ENCODE measurements at regions not wholly inside any gene's neighbourhood (a gene's known extent, or its start where the extent isn't known, plus 50 kb on each side); places are given as distances from the start of the nearest gene placed in this dataset.

DNA sequence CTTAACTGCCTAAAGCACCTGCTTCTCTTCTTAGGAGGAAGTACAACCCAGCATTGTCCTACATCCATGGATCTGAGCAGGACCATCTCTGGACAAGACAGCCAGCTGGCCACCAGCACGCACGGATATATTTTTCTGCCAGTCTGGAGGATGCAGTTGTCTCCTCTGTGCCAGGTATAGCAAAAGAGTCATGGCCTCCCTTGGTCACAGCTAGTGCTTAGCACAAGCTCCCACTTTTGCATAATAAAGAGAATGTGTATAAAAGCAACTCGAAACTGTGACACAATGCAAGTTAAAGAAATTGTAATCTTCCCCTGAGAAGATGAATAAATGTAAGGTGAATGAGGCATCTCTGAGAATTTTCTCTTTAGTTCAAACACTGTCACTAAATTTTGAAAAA is 267.8 kb upstream of the MANEA start:
- Histone ChIP-seq H3K27ac (ENCODE audit: insufficient read depth, low read length) (no peak overlapping the region), H2BK5ac (ENCODE audit: low read depth, low read length, poor library complexity, severe bottlenecking) (no peak overlapping the region), H3K4me3 (ENCODE audit: insufficient read depth, low read depth, low read length) (no peak overlapping the region), H4K5ac (ENCODE audit: low read depth, low read length) (no peak overlapping the region), H3K9me1 (ENCODE audit: insufficient read depth, low read length) (no peaks in the 10 kb centered on the region), H3K9me3 (ENCODE audit: control insufficient read depth, insufficient read depth, low read length) (no peaks in the 10 kb centered on the region), H3K4me1 (ENCODE audit: control insufficient read depth, insufficient read depth, low read length) (no peaks in the 10 kb centered on the region), H2AK5ac (ENCODE audit: low read depth, low read length) (no peak overlapping the region), H4K91ac (ENCODE audit: insufficient read depth, low read depth, low read length) (no peak overlapping the region), H2BK120ac (ENCODE audit: low read depth, low read length) (no peak overlapping the region), H2AFZ (replicated peaks; ENCODE audit: low read length, poor library complexity) (no peak overlapping the region), H3K4me2 (ENCODE audit: low read depth, low read length) (no peak overlapping the region), H3K4ac (ENCODE audit: low read depth, low read length) (no peak overlapping the region), H2BK15ac (ENCODE audit: low read depth, low read length) (no peak overlapping the region), H4K8ac (ENCODE audit: low read depth in 2 of 2, low read length in 2 of 2) (no peak overlapping the region), H3K9ac (ENCODE audit: low read depth, low read length) (no peak overlapping the region), H3K18ac (ENCODE audit: low read depth, low read length) (no peak overlapping the region), H3K23ac (ENCODE audit: low read depth, low read length) (no peak overlapping the region), H3K56ac (ENCODE audit: extremely low read depth, insufficient read depth, low read length) (no peak overlapping the region), H3K36me3 (ENCODE audit: control insufficient read depth, insufficient read depth, low read length) (no peaks in the 10 kb centered on the region), H2AK9ac (replicated peaks; ENCODE audit: low read depth, low read length, poor library complexity) (no peak overlapping the region), H4K20me1 (ENCODE audit: insufficient read depth, low read length) (no peaks in the 10 kb centered on the region), H3K14ac (replicated peaks; ENCODE audit: low read depth, low read length) (no peak overlapping the region), H2BK20ac (ENCODE audit: low read depth, low read length) (no peak overlapping the region), H3K27me3 (ENCODE audit: control insufficient read depth, insufficient read depth, low read length) (no peaks in the 10 kb centered on the region), H3K79me1 (ENCODE audit: low read depth in 1 of 2, low read length in 2 of 2) (no peaks in the 10 kb centered on the region)
- no CpG with 5 or more reads among the region's 3 CpGs for WGBS, 2 experiments (ENCODE audit: extremely low coverage in 2 of 2, insufficient read length in 1 of 2)
- no TSS peak for BruUV-seq (replicated peaks)
- no peak for DNase-seq
- TF ChIP-seq MXI1 (IDR thresholded peaks at IDR 0.05; ENCODE audit: borderline replicate concordance, low read depth, low read length), result no peak
- no peak for TF ChIP-seq RAD21 (IDR thresholded peaks at IDR 0.05; ENCODE audit: low read length)
- no peak for TF ChIP-seq BHLHE40 (IDR thresholded peaks at IDR 0.05; ENCODE audit: low read depth, low read length)
- no peak for TF ChIP-seq FOS (IDR thresholded peaks at IDR 0.05; ENCODE audit: low read depth, low read length)
- TF ChIP-seq POLR2A (IDR thresholded peaks at IDR 0.05; ENCODE audit: low read depth, low read length), result no peak
- TF ChIP-seq RCOR1 (IDR thresholded peaks at IDR 0.05; ENCODE audit: insufficient replicate concordance, low read length), result no peak
- TF ChIP-seq, protein P1, sequence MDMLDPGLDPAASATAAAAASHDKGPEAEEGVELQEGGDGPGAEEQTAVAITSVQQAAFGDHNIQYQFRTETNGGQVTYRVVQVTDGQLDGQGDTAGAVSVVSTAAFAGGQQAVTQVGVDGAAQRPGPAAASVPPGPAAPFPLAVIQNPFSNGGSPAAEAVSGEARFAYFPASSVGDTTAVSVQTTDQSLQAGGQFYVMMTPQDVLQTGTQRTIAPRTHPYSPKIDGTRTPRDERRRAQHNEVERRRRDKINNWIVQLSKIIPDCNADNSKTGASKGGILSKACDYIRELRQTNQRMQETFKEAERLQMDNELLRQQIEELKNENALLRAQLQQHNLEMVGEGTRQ (IDR thresholded peaks at IDR 0.05; ENCODE audit: low read depth, low read length), result no peak
- no peak for TF ChIP-seq MAFK (IDR thresholded peaks at IDR 0.05; ENCODE audit: low read depth, low read length)
- TF ChIP-seq MAZ (IDR thresholded peaks at IDR 0.05; ENCODE audit: borderline replicate concordance, low read depth, low read length), result no peak
- TF ChIP-seq, protein P2, sequence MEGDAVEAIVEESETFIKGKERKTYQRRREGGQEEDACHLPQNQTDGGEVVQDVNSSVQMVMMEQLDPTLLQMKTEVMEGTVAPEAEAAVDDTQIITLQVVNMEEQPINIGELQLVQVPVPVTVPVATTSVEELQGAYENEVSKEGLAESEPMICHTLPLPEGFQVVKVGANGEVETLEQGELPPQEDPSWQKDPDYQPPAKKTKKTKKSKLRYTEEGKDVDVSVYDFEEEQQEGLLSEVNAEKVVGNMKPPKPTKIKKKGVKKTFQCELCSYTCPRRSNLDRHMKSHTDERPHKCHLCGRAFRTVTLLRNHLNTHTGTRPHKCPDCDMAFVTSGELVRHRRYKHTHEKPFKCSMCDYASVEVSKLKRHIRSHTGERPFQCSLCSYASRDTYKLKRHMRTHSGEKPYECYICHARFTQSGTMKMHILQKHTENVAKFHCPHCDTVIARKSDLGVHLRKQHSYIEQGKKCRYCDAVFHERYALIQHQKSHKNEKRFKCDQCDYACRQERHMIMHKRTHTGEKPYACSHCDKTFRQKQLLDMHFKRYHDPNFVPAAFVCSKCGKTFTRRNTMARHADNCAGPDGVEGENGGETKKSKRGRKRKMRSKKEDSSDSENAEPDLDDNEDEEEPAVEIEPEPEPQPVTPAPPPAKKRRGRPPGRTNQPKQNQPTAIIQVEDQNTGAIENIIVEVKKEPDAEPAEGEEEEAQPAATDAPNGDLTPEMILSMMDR (conservative IDR thresholded peaks at IDR 0.05; ENCODE audit: low read depth, low read length), result no peak
- TF ChIP-seq CHD1 (IDR thresholded peaks at IDR 0.05; ENCODE audit: low read depth, low read length), result no peak
- no peak for TF ChIP-seq CEBPB (IDR thresholded peaks at IDR 0.05; ENCODE audit: low read depth, low read length)
- TF ChIP-seq, protein P3, sequence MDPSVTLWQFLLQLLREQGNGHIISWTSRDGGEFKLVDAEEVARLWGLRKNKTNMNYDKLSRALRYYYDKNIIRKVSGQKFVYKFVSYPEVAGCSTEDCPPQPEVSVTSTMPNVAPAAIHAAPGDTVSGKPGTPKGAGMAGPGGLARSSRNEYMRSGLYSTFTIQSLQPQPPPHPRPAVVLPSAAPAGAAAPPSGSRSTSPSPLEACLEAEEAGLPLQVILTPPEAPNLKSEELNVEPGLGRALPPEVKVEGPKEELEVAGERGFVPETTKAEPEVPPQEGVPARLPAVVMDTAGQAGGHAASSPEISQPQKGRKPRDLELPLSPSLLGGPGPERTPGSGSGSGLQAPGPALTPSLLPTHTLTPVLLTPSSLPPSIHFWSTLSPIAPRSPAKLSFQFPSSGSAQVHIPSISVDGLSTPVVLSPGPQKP (IDR thresholded peaks at IDR 0.05; ENCODE audit: borderline replicate concordance, low read depth, low read length), result no peak
- no peak for TF ChIP-seq NFE2L2 (IDR thresholded peaks at IDR 0.05; ENCODE audit: low read depth, low read length)
- TF ChIP-seq RFX5 (IDR thresholded peaks at IDR 0.05; ENCODE audit: low read depth, low read length), result no peak
- TF ChIP-seq SMC3 (IDR thresholded peaks at IDR 0.05; ENCODE audit: low read depth, low read length), result no peak
- intact Hi-C loops (cut with micrococcal nuclease) (no loop called here), dilution Hi-C loops (cut with HindIII; ENCODE audit: low sequenced_read_pairs, unreplicated experiment) (no loop called here), in situ Hi-C loops (cut with MboI; ENCODE audit: low sequenced_read_pairs) (no loop called here)
- ChIA-PET POLR2A (ENCODE audit: unreplicated experiment) (no interaction called here), CTCF (no interaction called here)
- ATAC-seq (ENCODE audit: low read depth), result no peak

Measured in IMR-90 (cell line).